Left cardiac atrium (tissue), 4 donors: ENCODE measurements at regions not wholly inside any gene's neighbourhood (a gene's known extent, or its start where the extent isn't known, plus 50 kb on each side); places are given as distances from the start of the nearest gene placed in this dataset.

ENCODE experiments used
- ATAC-seq, 2 donors: fragments of 200-7000 bp; cut with Tn5 transposase; one replicate each; pipeline ENCODE4 v1.9.1; 2020; ENCODE audit warnings: mild to moderate bottlenecking in 2 of 2, moderate library complexity in 2 of 2
- DNase-seq: peaks from one replicate; pipeline ENCODE4 v3.0.0-alpha.2; 2020
- intact Hi-C, 2 donors: fragments of 100-400 bp; cut with DNase I; formaldehyde crosslinking; loops; one replicate each; pipeline versions ENCODE4 v1.14.1 to v1.15.1; 2022 to 2023
- donor health status: DM: no; HTN: yes; CAD: no.
- donor health status: DM: no; HTN: yes; CAD: no; lungs with severe emphysema.
- donor health status: DM: yes; HTN: yes; CAD: no.
- donor health status: Dilated cardiomyopathy.

GRCh38 chr6:169897601-169898358 lies 146.4 kb downstream of the ERMARD start:
- ATAC-seq (no peak), DNase-seq (no peak)
- intact Hi-C loops = no loop called here

- intact Hi-C loops = no loop called here
- ATAC-seq (no peak), DNase-seq (no peak)
These were observed 145.5 kb downstream of the ERMARD start for GRCh38 chr6:169896826-169897456.

- no peak for ATAC-seq
- intact Hi-C loops = no loop called here
- no peak for DNase-seq
These were observed 144.7 kb downstream of the ERMARD start for GRCh38 chr6:169895926-169896761.

DNA sequence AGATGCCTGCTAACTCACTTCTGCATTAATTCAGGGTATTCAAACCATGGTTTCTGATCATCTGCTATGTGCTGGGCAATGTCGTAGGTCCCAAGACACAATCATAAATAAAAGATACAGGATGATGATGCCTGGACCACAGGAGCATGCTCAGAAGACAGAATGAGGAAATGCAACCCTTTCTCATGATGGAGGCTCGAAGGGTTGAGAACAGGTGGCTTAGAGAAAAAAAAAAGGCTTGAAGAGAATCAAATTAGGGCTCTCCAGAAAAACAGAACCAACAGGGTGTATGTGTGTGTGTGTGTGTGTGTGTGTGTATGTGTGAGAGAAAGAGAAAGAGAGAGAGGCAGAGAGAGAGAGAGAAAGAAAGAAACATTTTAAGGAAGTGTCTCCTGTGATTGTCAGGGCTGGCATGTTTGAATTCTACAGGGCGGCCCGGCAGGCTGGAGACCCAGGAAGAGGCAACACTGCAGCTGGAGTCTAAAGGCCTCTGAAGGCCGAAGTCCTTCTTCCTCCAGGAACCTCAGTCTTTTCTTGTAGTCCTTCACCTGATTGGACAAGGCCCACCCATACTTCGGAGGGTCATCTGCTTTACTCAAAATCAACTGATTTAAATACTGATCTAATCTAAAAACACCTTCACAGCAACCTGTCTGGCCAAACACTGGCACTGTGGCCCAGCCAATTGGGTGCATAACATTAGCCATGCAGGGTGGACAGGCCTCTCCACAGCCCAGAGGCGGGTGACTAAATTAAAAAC lies 143.8 kb downstream of the ERMARD start:
- DNase-seq (no peak), ATAC-seq (no peak)
- intact Hi-C loops = no loop called here

GRCh38 chr6:169894377-169894960 lies 143.0 kb downstream of the ERMARD start:
- ATAC-seq (no peak), DNase-seq (no peak)
- intact Hi-C loops = no loop called here

DNA sequence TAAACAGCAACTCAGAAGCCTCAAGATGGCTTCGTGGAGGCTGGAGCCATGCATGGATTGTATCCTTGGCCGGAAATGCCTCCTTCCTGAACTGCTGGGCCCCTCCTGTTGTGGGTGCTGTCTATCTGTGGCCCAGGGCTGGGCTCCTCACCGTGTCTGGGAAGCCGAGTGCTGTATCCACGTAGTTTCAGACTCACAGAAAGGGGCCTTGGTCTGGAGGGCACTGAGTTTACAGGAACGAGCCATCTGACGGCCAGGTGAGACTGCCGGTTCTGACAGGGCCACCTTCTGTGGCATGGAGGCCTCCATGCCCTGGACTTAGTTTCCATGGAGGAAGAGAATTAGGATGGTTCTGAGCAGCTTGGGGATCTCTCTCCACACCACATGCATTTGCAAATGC lies 142.2 kb downstream of the ERMARD start:
- intact Hi-C loops = no loop called here
- ATAC-seq = no peak
- DNase-seq = no peak

- intact Hi-C loops = no loop called here
- DNase-seq = no peak
- no peak for ATAC-seq
These were observed 140.4 kb downstream of the ERMARD start for GRCh38 chr6:169891846-169892245.

DNA sequence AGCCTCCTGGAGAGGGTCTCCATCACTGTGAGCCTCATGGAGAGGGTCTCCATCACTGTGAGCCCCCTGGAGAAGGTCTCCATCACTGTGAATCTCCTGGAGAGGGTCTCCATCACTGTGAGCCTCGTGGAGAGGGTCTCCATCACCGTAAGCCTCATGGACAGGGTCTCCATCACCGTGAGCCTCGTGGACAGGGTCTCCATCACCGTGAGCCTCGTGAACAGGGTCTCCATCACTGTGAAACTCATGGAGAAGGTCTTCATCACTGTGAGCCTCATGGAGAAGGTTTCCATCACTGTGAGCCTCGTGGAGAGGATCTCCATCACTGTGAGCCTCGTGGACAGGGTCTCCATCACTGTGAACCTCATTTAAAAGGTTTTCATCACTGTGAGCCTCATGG lies 140.0 kb downstream of the ERMARD start:
- intact Hi-C loops = no loop called here
- ATAC-seq (no peak), DNase-seq (no peak)

- no peak for DNase-seq
- intact Hi-C loops = no loop called here
- no peak for ATAC-seq
These were observed 139.5 kb downstream of the ERMARD start for GRCh38 chr6:169890901-169891300.

DNA sequence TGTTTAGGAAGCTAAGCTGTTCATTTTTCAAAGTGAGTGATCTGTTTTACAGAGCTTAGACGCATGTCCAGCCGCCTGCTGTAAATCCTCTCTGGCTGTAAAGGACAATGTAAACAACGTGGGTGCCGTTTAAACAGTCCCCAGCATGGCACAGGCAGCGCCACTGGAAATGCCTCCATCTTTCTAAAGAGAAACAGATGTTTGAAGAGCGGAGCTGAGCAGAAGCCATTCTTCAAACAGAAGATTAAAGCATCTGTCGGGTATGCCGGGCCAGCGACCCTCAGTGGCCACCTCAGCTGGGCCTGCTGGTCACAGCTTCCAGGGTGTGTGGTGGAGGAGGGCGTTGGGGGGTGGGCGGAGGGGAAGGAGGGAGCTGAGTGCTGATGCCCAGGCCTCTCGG lies 138.6 kb downstream of the ERMARD start:
- no peak for DNase-seq
- intact Hi-C loops = no loop called here

DNA sequence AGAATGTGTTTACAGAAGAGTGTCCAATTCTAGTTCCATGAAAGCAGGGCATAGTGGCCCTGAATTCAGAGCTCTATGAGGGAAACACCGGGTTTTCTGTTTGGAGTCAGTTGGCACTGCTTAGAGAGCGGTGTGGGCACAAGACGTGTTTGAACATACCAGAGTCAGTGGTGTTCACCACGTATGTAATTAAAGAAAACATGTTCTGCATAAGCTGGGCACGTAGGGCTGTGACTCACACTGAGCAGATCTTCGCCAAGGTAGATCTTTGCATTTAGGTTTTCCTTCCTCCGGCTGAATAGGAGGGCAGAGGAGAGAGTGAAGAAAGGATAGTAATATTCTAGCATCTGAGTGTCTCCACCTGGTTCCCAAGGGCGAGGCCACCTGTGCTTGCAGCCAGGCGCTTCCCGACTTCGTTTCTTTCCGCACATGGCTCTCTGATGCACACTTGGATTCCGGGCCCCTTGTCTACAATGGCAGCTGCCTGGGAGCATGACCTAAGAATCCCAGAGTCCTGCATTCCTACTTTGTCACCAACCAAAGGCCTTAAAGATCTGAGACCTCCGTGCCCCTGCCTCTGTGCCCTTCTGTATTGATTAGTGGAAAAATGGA lies 136.2 kb downstream of the ERMARD start:
- ATAC-seq (no peak), DNase-seq (no peak)
- intact Hi-C loops = no loop called here

More for the DNA sequence above, 138.6 kb downstream of the ERMARD start:
- no peak for ATAC-seq

DNA sequence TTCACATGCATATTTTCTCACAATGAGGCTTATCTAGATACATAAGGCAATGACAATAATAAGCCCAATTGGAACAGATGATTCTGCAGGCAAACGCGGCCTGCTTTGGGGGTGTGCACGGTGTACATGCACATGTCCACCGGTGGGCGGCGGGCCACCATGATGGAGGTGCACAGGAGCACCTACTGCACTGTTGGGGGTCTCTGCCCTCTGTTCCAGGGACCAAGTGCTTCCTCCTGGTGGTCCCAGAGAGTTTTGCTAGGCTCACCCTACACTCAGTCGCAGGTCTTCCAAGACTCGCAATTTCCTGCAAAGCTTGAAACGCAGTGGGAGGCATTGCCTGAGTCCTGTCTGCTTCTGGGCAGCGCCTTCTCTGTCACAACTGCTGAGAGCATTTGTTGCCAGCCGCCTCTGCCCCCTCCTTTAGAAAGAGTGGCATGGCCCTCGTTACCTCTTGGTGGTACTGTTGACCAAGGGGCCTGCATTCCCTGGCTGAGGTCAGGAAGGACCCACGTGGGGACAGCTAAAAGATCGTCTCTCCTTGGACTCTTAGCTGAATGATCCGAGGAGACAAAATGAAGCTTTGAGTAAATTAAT lies 135.3 kb downstream of the ERMARD start:
- ATAC-seq = no peak

DNA sequence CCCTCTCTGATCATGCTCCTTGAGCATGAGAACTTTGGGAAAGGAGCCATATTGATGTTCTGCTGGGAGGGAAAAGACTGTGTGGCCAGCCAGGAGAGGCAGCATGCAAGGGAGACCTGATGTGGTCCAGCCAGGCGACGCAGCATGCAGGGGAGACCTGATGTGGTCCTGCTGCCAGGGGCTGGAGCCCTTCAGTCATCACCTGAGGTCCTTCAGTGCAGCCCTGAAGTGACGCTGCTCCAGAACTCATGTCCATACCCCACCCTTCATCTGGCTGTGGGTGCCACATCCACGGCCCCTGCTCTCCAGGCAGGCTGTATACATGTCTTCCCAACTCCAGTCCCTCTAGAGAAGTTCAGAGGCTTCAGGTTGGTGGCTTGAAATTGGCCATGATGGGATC lies 134.4 kb downstream of the ERMARD start:
- intact Hi-C loops = no loop called here
- DNase-seq (no peak), ATAC-seq (no peak)

More for the DNA sequence above, 135.3 kb downstream of the ERMARD start:
- intact Hi-C loops = no loop called here
- no peak for DNase-seq

DNA sequence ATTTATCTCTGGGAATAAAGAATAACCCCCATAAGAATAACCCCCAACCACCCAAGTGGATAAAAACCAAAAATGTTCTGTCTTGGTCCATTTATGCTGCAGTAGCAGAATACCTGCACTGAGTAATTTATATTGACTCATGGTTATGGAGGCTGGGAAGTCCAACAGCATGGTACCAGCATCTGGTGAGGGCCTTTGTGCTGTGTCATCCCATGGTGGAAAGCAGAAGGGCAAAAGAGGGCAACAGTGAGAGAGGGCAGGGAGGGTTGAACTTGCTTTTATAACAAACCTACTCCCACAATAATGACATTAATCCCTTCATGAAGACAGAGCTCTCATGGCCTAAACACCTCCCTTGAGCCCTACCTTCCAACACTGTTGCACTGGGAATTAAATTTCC lies 133.7 kb downstream of the ERMARD start:
- DNase-seq (no peak), ATAC-seq (no peak)
- intact Hi-C loops = no loop called here

GRCh38 chr6:169884158-169884557 lies 132.7 kb downstream of the ERMARD start:
- no peak for DNase-seq
- ATAC-seq = no peak
- intact Hi-C loops = no loop called here

DNA sequence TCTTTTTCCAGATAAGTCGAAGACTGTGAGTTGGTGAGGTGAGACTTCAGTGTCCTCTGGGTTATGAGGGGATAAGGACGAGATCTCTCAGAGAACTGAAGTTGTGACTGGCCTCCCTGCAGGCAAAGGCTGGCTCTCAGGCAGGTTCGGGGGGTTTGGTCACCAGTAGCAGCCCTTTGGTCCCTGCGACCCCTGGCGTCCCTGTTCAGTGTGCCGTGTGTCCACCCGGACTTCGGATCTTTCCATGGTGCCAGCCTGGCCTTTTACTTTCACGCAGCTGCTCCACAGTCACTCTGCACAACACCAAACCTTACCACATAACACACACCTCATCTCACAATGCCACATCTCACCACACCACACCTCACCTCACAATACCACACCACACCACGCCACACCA lies 131.9 kb downstream of the ERMARD start:
- no peak for DNase-seq
- ATAC-seq = no peak
- intact Hi-C loops = no loop called here

- ATAC-seq (no peak), DNase-seq (no peak)
- intact Hi-C loops = no loop called here
These were observed 130.6 kb downstream of the ERMARD start for GRCh38 chr6:169881976-169882375.

DNA sequence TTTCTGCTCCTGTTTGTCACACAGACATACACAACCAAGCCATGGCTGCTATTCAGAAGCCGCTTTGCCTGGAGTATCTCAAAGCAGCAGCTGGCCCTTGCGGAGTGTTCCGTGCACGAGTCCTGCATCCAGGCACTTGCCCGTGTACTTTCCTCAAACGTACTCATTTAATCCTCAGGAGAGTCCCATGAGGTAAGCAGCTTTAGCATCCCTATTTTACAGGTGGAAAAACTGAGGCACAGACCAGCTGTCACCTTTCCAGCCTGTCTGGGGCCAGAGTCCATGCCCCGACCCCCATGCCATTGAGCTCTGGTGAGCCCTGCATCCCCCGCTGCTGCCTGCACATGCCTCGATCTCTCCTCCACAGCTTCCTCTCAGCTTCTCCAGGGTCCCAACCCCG lies 130.0 kb downstream of the ERMARD start:
- intact Hi-C loops = no loop called here
- ATAC-seq (no peak), DNase-seq (no peak)
